ENCODE measurements at regions not wholly inside any gene's neighbourhood (a gene's known extent, or its start where the extent isn't known, plus 50 kb on each side); places are given as distances from the start of the nearest gene placed in this dataset.
"Not testable (repeated sequence)": the region's sequence is repeated elsewhere in the genome, so short reads cannot be mapped to it uniquely, and the experiment has no call there.

DNA sequence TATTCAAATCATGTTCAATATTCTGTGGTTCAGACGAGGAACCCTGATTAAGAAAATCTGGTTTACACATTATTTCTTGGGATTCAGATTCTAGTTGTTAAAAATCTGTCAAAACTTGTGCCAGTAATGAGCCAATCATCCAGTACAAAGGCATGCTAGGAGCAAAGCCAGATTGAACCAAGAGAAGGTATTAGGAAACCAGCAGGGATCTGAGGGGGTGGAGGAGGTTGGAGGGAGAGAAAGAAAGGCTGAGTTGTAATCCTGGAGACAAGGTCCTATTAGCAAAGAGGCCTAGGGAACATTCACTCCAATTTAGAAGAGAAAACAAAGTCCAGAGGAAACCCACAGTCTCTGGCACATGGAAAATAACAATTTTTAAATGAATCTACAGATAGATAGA, 352.9 kb downstream of the LTN1 start:
- DNase-seq: no peak

DNA sequence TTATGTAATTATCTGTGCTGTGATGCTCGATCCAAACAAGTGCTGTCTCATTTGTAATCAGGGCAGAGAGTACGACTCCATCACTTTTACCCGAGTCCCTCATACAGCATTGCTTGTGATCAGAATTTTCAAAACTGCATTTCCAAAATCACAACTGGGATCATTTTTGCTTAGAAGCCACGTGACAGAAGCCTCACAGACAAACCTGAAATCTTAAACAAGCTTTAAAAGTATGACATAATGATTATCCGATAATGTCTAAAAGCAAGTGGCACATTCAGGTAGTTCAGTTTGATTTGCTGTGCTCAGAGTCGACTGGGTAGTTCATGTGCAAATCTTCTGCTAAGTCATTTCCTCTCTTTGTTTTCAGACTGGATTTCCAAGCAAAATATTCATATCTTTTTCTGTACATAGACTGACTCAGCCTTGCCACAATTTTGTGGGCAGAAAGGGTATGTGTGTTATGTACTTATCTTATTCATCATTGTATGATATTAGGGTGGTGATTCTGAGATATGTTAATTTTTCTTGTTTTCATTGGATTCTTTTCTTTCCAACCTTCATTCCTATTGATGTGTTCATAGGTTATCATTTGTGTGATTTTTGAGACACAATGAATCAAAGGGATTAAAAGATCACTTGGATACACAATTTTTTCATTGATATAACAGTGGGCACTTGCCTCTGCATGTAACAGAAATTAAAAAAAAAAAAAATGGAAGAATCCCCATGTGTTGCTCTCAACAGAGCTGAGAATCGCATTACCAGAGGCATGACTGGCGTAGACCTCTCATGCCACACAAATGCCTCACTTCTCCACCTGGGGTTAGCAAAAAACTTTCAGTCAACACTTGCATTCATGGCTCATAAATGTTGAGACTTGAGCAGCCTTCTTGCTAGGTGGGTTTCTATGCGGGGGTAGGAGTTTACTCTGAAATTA, 355.7 kb downstream of the LTN1 start:
- DNase-seq: peak; percentile 76

DNA sequence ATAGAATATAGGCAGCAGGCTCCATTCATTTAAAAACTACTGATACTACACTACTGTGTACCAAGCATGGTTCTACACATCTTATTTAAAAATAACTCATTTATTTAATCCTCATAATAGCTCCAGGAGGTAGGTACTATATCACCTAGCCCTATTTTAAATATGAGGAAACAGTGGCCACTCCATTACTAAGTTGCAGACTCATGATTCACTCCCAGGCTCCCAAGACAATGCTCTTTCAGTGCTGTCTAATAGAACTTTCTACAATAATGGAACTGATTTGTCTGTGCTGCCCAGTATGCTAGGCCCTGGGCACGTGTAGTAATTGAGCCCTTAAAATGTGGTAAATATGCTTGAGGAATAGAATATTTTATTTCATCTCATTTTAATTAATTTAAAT, 357.1 kb downstream of the LTN1 start:
- no peak for DNase-seq

DNA sequence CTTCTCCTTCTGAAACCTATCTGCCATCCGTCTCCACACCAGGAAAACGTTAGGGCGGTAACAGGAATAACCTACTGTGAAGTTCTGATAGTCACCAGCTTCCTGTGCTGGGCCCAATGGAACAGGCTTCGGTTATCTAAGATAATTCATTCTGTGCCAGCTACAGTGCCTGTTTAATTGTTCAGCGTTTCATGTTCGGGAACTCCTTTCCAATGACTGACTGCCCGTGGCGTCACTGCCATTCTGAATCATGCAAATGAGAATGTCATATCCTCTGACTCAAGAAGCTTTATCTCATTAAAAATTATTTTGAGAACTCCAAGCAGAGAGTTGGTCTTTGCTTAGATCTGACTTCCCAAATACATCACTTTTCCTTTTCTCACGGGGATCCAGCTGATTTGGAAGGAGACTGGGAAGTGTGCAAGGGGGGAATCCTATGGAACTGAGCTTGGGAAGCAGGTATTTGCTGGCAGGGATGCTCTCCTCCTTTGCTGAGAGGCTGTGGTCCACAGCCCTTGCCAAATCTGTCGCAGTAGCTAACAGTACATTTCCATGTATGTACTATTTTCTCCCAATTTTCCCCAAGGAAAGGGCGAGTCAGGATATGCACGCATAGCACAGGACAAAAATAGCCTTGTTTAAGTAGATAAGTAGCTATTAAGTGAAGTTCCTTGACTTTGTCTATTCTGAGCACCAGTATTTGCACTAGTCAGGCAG, 358.7 kb downstream of the LTN1 start:
- DNase-seq: no peak

DNA sequence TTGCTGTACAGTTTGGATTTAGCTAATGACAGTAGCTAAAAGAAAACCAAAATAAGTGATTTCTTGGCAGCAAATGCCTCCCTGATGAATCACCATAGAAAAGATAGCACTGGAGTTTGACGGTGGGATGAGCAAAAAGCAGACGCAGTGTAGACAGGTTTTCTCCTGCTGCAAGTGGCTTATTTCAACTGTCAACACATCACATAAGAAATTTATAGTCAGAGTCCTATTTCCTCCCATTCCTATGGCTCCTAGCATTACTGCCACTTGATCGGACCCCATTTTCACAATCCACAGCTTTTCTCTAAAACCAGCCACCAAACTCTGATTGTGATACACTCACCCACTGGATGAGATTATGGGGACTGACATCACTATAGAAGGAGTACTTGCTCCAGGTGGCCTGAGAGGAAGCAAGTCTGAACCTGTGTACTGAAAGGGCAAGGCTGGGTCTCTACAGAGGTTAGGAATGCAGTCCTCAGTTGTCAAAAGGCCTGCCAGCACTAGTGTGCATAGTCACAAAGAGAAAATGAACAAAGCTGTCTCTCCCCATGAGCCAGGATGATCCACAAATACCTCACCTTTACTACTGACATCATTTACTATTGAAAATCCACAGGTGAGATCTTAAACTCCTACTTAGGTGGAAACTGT, 359.8 kb downstream of the LTN1 start:
- no peak for DNase-seq

DNA sequence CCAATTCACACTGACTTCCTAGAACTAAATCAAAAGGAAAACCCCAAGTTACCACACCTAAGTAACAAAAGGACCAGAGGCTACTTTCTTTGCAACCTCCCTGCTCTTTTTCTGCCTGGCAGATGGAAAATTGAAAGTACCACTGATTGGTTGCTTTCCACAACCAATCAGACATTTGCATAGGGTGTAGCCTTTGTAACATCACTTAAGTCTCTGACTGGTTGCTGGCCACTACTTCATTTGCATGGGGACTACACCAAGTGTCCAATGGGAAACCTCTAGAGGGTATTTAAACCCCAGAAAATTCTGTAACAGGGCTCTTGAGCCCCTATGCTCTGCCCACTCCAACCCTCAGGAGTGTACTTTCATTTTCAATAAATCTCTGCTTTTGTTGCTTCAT, 365.0 kb downstream of the LTN1 start:
- DNase-seq: no peak

DNA sequence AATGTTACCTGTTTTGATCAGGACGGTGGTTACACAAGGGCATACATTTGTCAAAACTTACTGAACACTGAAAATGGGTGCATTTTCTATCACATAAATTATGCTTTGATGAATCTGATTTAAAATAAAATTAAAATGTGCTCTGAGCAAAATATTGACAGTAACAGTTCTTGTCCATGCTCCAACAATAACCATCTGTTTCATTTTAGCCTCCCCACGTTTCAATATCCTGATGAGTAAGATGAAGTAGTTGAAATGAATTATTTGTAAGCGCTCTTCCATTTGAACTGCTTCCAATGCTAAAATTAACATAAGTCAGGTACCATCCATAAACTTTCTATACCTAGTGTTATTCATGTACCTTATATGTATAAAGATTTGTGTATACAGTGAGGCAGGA, 365.4 kb downstream of the LTN1 start:
- no peak for DNase-seq

DNA sequence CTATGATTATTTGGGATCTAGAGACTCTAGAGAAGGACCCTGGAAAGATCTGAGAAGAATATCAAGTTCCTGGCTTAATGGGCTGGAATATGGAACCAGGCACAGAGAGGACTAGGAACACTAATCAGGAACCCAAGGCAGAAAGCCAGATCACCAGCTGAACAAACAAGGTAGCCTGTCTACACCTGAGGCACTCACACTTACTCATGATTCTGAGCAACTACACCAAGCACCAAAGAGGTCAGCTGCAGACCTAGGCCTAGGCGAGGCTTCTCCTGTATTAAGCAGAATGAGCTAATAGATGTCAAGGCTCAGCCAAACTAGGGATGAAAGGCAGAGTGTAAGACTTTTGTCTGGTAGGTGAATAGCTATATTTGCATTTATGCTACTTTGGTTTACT, 368.1 kb downstream of the LTN1 start:
- DNase-seq: no peak

DNA sequence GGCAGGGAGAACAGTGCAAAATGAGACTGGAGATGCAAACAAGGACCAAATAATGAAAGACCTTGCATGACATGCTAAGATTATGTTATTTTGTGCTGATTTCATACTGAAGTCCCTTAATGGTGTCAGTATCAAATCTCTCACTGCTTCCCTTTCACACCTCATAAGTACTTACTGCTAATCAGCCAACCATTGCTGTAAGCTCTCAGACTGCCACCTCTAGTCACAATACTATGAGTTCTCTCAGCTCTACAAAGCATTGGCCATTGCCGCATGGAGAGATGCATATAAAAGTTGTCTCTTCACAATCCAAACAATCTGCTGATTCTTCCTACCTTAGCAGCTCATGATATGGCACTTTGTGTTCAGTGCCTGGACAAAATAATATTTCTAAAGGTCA, 375.4 kb downstream of the LTN1 start:
- DNase-seq: no peak

DNA sequence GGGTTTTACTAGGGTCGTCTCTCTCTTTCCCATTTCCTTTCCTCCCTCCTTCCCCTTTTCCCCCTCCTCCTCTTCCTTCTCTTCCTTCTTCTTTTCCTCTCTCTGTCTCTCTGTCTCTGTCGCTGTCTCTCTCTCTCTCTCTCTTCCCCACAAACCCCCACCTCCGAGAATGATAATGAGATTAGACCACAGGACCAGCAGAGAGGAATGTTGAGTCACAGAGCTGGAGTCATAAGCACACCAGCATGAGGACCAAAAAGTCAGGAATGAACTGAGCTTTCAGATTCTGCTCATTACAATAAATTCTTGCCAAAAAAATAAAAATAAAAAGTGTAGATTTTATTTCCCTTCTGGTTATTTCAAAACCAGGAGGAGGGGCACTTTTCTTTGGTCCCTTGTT, 377.4 kb downstream of the LTN1 start:
- no peak for DNase-seq

DNA sequence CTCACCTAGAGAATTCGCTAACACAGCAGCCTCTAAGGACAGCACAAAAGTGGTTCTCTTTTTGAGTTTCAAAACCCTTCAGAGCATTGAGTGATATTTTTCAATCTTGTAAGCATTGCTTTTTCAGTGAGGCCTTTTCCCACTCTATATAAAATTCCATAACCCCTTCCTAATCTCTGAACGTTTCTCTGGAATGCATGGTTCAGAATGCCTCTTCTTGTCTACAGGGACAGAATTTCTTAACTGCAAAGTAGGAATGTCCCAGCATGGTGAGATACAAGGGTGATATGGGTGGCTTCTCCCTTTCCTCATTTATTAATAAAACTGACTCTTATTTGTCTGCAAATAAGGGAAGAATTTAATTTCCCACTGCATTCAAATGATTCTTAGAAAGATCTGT, 377.9 kb downstream of the LTN1 start:
- DNase-seq: no peak

DNA sequence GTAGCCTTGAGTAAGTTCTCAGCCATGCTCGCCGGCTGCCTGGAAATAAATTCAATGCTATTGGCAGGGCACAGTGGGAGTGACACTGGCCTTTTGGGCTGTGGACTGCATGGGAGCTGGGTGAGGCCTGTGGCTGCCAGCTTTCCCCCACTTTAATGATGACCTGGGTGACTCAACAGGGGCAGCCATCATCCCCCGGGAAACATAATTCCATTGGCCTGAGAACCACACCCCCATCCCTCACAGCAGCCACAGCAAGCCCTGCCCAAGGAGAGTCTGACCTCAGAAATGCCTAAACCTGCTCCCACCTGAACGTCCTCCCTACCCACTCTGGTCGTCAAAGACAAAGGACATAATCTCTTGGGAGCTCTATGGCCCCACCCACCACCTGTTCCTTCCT, 384.0 kb downstream of the LTN1 start:
- no peak for DNase-seq

DNA sequence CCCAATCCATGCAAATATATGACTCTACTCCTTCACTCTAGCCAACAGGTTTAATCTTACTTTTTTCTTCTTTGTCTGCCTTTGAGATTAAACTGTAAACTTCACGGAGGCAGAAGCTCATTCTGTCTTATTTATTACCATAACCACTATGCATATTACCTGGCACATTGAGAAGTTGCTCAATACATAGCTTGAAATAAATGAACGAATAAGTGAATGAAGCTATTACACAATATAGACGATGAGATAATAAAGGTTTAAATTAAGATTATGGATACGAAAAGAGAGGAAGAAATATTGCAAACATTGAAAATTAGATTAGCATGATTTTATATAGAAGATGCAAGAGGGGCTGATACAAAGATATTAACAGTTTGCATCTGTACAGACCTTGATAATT, 385.1 kb downstream of the LTN1 start:
- no peak for DNase-seq

DNA sequence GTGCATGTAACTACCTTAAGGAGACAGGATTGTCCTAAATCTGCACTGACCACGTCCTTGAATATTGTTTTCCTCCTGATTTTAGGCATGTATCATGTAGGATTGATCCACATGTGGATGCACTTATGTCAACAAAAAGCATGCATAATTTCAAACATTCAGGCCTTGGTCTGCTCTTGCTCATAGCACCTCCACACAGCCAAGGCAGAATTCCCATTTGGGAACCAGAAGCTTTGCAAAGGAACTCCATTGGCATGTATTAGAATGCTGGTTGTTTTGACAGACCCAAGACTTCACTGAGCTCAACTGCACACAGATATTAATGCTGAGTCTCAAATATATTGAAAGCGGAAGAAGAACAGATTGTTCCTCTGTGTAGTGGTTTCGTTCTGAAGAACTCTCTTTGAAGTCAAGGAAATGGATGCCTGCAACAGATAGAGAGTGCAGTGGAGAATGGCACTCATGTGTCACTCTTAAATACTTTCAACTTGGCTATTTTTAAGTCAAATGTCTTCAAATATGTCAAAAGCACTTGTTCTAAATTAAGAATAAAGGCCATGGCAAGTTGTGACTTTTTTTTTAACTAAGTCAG, 387.6 kb downstream of the LTN1 start:
- peak; percentile 51 for DNase-seq

DNA sequence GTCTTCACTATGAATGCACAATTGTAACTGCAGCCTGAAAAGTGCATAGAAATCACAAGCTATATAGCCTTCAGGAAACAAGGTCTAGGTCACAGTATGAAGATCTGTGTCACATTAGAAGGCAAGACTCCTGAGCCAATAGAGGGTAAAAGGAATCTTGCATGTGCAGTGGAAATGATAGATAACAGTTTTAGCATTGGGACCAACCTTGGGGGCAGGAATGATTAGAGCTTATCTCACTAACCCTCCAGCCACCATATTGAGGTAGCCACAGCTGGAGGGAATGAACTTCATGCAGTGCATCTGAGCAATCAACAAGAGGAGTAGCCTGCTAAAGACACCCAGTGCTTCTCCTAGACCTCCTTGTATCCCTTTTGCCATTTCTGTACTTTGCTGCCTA, 390.1 kb downstream of the LTN1 start:
- no peak for DNase-seq

DNA sequence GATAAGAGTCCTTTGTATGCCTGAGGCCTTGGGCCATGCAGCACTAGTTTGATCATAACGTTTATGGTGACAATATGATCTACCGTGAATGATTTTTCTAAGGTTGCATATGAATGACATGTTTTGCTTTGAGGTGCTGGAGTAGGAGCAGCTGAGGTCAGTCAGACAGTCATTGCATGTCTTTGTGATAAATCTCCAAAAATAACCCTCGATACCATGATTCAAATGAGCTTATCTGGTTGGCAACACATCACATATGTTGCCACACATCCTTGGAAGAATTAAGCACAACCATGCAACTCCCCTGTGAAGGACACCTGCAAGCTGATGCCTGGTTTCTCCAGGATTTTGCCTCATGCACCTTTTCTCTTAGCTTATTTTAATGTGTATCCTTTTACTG, 394.5 kb downstream of the LTN1 start:
- DNase-seq: no peak

DNA sequence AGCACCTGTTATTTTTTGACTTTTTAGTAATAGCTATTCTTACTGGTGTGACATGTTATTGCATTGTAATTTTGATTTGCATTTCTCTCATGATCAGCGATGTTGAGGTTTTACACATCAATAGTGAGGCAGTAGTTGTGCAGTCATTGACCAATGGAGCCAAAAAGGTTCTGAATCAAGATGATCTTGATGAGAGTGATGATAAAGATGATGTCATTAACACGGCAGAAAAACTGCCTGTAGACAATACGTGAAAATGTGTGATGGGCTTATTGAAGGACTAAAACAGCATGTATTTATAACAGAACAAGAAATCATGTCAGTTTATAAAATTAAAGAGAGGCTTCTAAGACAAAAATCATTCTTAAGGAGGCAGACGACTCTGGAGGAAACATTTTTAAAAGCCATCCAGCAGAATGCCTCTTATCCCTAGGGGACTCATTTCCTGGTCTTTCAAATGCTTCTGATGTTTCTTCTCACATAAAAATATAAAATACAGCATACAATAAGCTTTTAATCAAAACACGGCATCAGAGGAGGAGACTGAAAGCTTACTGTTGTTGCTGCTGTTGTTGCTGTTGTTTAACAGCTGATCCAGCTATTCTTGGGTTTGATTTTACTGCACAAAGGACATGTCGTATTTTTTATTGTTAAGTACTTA, 400.3 kb downstream of the LTN1 start:
- no peak for DNase-seq

DNA sequence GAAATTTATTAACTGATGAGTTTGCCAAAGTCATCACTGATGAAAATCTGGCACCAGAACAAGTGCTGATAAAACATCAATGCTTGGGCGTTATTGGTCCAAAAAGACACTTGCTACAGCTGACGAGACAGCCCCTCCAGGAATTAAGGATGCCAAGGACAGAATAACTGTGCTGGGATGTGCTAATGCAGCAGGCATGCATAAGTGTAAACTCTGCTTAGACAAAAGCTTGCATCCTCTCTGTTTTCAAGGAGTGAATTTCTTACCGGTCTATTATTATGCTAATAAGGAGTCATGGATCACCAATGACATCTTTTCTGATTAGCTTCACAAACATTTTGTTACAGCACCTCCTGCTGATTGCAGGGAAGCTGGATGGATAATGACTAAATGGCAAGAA, 402.0 kb downstream of the LTN1 start:
- DNase-seq: no peak

DNA sequence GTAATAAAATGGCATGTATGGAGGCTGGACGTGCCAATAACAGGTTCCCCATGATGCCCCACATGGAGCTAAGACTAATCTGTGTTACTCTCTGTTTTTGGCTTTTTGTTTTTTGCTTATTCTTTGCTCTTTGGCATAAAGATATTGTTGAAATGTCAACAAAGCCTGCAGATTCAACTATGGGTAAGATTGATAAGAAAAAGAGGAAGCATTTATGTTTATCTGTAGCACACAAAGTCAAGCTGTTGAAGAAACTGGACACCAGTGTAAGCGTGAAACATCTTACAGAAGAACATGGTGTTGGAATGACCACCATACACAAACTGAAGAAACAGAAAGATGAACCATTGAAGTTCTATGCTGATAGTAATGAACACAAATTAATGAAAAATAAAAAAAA, 402.7 kb downstream of the LTN1 start:
- no peak for DNase-seq

DNA sequence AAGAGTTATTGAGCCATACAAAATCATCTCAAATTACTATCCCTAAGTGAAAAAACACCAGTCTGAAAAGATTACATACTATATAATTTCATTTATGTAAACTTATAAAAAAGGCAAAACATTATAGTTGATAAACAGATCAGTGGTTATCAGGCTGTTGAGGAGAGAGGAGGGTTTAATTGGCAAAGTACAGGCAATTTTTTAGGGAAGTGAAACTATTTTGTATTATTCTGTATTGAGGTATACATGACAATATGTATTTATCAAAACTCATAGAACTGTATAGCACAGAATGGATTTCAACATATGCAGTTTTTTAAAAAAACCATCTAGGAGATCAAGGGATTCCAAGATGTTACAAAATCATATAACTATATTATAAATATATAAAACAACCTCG, 403.7 kb downstream of the LTN1 start:
- no peak for DNase-seq

DNA sequence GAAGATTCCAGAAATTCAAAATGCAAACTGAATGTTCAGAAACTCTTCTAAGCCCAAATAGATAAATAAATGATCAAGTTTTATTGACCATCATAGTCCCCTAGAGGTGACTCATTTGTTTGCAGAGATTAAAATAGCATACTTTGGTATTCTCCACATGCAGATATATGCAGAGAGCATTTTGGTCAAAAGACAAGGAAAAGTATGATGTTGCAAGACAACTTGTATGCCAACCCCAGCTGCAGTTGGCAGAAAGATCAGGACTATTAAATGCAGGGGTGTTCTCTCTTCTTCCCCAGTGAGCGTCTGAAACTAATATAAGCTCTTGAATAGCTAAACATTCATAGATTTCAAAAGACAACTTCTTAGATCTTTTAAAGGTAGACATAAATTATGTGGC, 404.9 kb downstream of the LTN1 start:
- no peak for DNase-seq

DNA sequence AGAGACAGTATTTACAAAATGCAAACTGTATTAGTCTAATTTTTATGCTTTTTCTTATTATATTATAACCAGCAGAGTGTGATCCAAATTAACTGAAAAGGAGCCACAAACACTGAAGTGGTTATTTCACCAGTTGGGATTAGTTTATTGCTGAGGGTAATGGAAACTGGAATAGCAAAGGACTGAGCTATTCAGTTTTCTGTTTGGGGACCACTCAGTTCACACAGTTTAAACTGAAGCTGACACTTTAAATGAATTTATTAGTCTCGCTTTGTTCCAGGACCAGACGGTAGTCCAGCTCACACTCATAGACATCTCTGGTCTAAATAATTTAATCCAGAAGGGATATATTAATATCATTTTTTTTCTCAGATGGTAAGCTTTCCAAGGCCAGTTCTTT, 410.7 kb downstream of the LTN1 start:
- no peak for DNase-seq

DNA sequence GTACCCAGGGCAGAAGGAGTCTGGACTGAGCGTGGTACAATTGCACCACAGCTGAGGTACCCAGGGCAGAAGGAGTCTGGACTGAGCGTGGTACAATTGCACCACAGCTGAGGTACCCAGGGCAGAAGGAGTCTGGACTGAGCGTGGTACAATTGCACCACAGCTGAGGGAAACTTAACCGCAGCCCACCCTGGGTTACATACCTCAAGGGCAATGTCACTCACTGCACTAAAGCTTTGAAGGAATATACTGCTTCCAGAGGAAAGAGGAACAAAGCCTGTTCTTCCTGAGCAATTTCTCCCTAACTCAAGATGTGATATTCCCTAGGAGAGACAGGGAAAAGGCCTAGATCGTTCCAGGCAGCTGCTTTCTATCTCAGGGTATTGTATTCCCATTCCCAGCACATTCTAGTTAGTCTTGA, 411.4 kb downstream of the LTN1 start:
- not testable (repeated sequence) for DNase-seq

Data from activated CD4-positive, alpha-beta T cell treated with anti-CD3 and anti-CD28 coated beads, Interleukin-10, Interleukin-2, amounts not matched to agents 100 ng/mL and 50 ng/mL, durations not matched to agents 16 hours and 8 hours (primary cell).